GM21786 (cell line): ENCODE measurements at regions not wholly inside any gene's neighbourhood (a gene's known extent, or its start where the extent isn't known, plus 50 kb on each side); places are given as distances from the start of the nearest gene placed in this dataset.
A peak's percentile ranks its signal among the peaks of the same experiment; 100 is the strongest.

Experiments
- ATAC-seq: cut with Tn5 transposase; IDR thresholded peaks from one replicate; pipeline ENCODE4 v1.9.1; 2021; ENCODE audit not compliant: unreplicated experiment

DNA sequence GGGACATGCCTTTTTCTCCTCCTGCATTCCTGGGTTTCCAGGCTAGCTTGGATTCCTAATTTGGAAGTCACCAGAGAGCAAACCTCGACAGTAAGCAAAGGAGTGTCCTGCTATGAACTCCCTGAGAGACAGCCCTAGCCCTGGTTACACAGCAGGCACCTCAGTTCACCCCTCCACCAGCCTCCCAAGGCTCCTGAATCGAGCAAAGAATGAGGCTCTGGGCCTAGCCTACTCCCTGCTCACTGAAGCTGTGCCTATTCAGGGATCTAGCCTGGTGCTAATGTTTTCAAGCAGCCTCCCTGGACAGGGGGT lies 66.7 kb upstream of the RMDN2 start:
- ATAC-seq = no peak

- ATAC-seq = no peak
These were observed 66.3 kb upstream of the RMDN2 start for GRCh38 chr2:37858725-37859267.

- ATAC-seq = no peak
These were observed 62.5 kb upstream of the RMDN2 start for GRCh38 chr2:37862620-37863019.

GRCh38 chr2:37864217-37864616 lies 60.9 kb upstream of the RMDN2 start:
- ATAC-seq = no peak

- ATAC-seq = no peak
These were observed 59.4 kb upstream of the RMDN2 start for GRCh38 chr2:37865640-37866039.

DNA sequence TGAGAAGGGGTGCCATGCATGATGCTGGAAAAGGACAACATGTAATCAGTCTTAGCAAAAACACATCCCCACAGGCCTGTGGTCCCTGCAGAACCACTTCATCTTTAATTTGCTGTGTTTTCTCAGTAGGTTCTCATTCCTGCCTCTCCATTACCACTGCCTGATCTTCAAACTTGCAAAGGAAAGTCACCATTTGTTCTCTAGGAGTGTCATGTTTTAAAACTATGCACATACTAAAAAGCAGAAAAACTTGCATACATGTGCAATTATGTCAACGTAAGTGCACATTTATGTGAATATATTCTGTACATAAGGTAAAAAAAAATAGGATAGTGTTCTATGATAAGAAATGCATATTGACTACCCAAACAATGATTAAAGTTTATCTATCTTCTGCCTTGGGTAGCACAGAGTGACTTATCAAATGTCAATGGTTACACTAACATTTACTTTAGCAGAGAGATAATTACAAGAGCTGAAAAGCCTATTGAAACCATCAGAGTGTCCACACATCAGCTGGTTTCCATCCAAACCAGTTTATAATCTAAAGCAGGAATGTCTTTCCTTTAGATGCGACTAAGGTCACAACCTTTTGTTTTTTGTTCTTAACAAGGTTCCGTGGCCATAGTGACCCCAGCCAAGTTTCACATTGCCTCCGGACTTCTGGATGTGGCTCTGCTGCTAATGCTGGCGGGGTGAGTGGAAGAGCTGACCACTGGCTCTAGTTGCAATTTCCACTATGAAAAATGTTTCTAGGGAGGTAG lies 58.7 kb upstream of the RMDN2 start:
- ATAC-seq = no peak

DNA sequence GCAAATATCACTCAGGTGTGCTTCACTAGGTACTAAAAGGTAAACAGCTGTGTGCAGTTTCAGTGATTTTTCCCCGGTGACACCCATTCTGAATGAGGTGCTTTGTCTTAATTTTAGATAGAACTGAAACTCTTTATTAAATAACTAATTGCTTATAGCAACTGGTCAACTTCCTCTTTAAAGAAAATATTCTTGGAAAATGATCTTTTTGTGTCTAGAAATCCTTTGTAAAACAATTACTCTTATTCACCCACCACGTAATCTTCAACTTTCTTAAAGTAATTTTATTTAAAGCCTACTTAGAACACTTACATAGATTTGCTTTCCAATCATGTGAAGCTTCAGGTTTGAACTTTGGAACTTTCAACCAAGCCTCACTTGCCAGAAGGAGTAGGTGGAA lies 57.9 kb upstream of the RMDN2 start:
- no peak for ATAC-seq

- no peak for ATAC-seq
These were observed 56.2 kb upstream of the RMDN2 start for GRCh38 chr2:37868866-37869265.

DNA sequence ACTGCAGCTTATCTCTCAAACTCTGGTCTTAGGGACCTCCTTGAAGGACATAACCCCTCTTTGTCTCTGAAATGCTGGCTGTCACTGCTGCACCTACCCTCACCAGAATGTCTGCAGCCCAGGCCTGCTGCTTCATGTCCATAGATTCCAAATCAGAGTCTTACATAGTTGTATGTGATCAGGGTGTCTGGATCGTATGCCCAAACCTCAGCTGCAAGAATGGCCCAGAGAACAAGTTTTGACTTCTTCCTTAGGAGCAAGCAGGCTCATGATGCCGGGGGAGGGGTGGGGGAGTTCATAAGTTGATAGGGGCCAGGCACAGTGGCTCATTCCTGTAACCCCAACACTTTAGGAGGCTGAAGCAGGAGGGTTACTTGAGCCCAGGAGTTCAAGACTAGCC lies 55.8 kb upstream of the RMDN2 start:
- no peak for ATAC-seq

GRCh38 chr2:37869771-37870170 lies 55.3 kb upstream of the RMDN2 start:
- ATAC-seq = no peak

GRCh38 chr2:37870829-37871228 lies 54.3 kb upstream of the RMDN2 start:
- no peak for ATAC-seq

DNA sequence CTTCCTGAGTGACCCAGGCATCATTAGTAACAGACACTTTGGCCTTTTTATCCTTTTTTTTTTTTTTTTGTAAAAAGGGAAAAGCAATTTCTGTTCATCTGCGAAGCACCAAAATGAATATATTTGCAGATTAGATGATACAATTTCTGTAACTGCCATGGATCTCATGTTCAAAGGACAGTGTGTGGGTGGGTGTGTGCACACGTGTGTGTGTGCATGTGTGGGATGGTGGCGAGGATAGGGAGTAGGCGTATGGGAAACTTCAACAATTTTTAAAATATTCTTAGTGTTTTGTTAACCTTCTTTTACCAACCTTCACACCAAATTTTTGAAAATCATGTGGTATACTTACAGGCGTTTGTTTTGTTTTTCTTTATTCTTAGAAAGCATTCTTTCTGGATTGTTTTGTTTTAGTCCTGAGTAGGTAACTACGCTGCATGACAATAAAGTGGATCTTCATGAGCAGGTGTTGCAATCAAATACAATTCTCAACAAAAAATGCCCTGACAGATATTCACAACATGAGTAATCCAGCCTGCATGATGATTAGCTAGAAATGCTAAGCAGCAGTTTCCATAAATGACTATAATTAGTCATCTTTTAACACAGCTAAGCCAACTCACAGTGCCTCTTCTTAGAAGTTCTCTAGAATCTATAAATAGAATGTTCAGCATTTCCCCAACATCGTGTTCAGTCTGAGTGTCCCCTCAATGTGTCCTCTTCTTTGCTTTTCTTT lies 53.5 kb upstream of the RMDN2 start:
- peak; percentile 71 for ATAC-seq

DNA sequence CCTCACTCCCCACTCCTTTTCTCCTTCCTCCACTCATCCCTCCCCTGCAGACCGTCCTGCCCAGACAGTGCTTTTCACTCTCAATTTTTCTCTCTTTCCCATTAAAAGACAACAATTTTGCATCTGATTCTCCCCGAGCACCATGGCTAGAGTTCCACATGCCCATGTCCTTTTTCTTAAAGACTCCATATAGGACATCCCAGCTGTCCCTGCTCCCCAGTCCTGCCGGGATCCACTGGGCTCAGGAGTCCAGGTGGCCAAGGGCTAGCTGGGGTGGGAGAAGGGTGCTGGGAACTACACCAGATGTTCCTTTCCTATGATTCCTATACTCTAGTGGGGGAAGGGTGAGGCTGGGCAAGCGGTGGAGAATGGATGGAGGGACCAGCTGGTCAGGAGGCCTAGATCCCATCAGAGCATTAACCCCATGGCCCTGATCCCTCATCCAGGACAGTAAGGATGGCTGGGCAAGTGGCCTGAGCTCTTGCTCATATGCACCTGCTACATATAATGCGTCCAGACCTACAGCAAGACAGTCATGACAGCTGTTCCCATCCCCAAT lies 52.8 kb upstream of the RMDN2 start:
- no peak for ATAC-seq

DNA sequence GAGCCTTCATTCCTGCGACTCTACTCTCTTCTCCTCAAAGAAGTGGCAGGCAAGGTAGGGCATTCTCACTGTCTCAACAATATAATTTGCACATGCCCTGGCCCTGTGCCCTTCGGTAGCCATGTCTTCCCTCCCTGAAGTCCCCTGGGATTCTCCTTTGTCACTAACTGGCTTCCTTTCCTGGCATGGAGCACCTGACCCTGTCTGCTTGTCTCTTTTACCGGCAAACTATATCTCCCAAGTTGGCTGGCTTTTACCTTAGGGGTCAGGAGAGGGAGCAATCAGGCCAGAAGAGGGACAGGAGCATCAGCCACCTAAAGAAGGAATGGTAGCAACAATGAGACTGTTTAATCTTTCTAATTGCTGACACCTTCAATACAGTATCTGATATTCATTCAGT lies 51.9 kb upstream of the RMDN2 start:
- ATAC-seq = no peak

- ATAC-seq = no peak
These were observed 51.2 kb upstream of the RMDN2 start for GRCh38 chr2:37873749-37874330.

DNA sequence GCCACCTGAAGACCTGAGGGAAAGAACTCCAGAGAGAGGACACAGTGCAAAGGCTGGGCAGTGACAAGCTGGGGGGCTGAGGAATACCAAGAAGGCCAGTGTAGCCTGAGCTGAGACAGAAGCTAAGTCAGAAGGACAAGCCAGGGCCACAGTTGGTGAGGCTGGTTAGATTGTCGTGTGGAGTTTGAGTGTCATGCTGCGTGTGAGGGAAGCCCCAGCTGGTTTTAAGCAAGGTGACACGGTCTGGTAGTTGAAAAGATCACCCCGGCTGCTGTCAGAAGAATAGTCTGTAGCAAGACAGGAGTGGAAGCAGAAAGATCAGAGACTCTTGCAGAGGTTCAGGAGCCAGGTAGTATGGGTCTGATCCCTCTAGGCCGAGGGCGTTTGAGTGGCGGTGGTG lies 50.6 kb upstream of the RMDN2 start:
- ATAC-seq = peak; percentile 36
